HS-27A (cell line): ENCODE measurements at regions not wholly inside any gene's neighbourhood (a gene's known extent, or its start where the extent isn't known, plus 50 kb on each side); places are given as distances from the start of the nearest gene placed in this dataset.

ENCODE experiments used
- DNase-seq: peaks from one replicate; pipeline ENCODE4 v3.0.0-alpha.2; 2012; ENCODE audit warnings: low read depth, missing footprints

- DNase-seq: no peak
Observed at GRCh38 chr21:32216293-32216692, 62.6 kb downstream of the MIS18A start.

GRCh38 chr21:32215306-32215685 lies 63.6 kb downstream of the MIS18A start:
- no peak for DNase-seq

GRCh38 chr21:32214654-32215305 lies 64.1 kb downstream of the MIS18A start:
- no peak for DNase-seq

- DNase-seq: no peak
Observed at GRCh38 chr21:32212116-32212515, 66.7 kb downstream of the MIS18A start.

- no peak for DNase-seq
Observed at GRCh38 chr21:32211306-32211705, 67.5 kb downstream of the MIS18A start.

GRCh38 chr21:32209580-32209979 lies 69.3 kb downstream of the MIS18A start:
- no peak for DNase-seq

- DNase-seq: no peak
Observed at GRCh38 chr21:32207406-32207716, 71.5 kb downstream of the MIS18A start.

- no peak for DNase-seq
Observed at GRCh38 chr21:32206631-32207405, 72.0 kb downstream of the MIS18A start.

- DNase-seq: no peak
Observed at GRCh38 chr21:32203877-32204480, 74.9 kb downstream of the MIS18A start.

GRCh38 chr21:32200029-32200428 lies 78.8 kb downstream of the MIS18A start:
- DNase-seq: no peak

GRCh38 chr21:32198384-32198783 lies 80.5 kb downstream of the MIS18A start:
- DNase-seq: no peak

- DNase-seq: no peak
Observed at GRCh38 chr21:32197896-32198295, 81.0 kb downstream of the MIS18A start.

- no peak for DNase-seq
Observed at GRCh38 chr21:32196001-32196400, 82.8 kb downstream of the MIS18A start.

- DNase-seq: no peak
Observed at GRCh38 chr21:32193098-32193465, 85.8 kb downstream of the MIS18A start.

GRCh38 chr21:32192291-32193097 lies 86.4 kb downstream of the MIS18A start:
- no peak for DNase-seq

- DNase-seq: no peak
Observed at GRCh38 chr21:32190493-32191144, 88.2 kb downstream of the MIS18A start.

- no peak for DNase-seq
Observed at GRCh38 chr21:32189688-32190483, 89.0 kb downstream of the MIS18A start.

GRCh38 chr21:32186804-32187203 lies 92.0 kb downstream of the MIS18A start:
- no peak for DNase-seq

GRCh38 chr21:32185726-32186125 lies 93.1 kb downstream of the MIS18A start:
- DNase-seq: no peak

- DNase-seq: no peak
Observed at GRCh38 chr21:32185103-32185502, 93.7 kb downstream of the MIS18A start.

GRCh38 chr21:32184485-32184884 lies 94.4 kb downstream of the MIS18A start:
- DNase-seq: no peak
